AML-193 (cell line): ENCODE measurements at regions not wholly inside any gene's neighbourhood (a gene's known extent, or its start where the extent isn't known, plus 50 kb on each side); places are given as distances from the start of the nearest gene placed in this dataset.
A peak's percentile ranks its signal among the peaks of the same experiment; 100 is the strongest.
"Not testable (repeated sequence)": the region's sequence is repeated elsewhere in the genome, so short reads cannot be mapped to it uniquely, and the experiment has no call there.

Experiments used
- DNase-seq, 2 experiments: peaks; one replicate each; lab custom pipeline; 2025; lab: John Stamatoyannopoulos, UW

GRCh38 chr5:10017786-10018185, 231.9 kb downstream of the ATPSCKMT start:
- no peak for DNase-seq

GRCh38 chr5:10016559-10016958, 233.1 kb downstream of the ATPSCKMT start:
- not testable (repeated sequence) for DNase-seq

GRCh38 chr5:10015681-10016080, 234.0 kb downstream of the ATPSCKMT start:
- not testable (repeated sequence) for DNase-seq

GRCh38 chr5:10009802-10010201, 239.9 kb downstream of the ATPSCKMT start:
- DNase-seq = no peak

- no peak for DNase-seq
These were observed 262.6 kb downstream of the ATPSCKMT start for GRCh38 chr5:9987101-9987500.

- DNase-seq = no peak
These were observed 272.6 kb downstream of the ATPSCKMT start for GRCh38 chr5:9977070-9977469.

- no peak for DNase-seq
These were observed 273.1 kb downstream of the ATPSCKMT start for GRCh38 chr5:9976621-9977020.

- no peak for DNase-seq
These were observed 277.6 kb downstream of the ATPSCKMT start for GRCh38 chr5:9972059-9972458.

- DNase-seq = no peak
These were observed 278.4 kb downstream of the ATPSCKMT start for GRCh38 chr5:9971301-9971700.

- DNase-seq = no peak
These were observed 290.8 kb downstream of the ATPSCKMT start for GRCh38 chr5:9958914-9959313.

GRCh38 chr5:9957214-9957613, 292.5 kb downstream of the ATPSCKMT start:
- DNase-seq = no peak

- DNase-seq = no peak
These were observed 293.0 kb downstream of the ATPSCKMT start for GRCh38 chr5:9956725-9957124.

GRCh38 chr5:9955586-9955985, 294.1 kb downstream of the ATPSCKMT start:
- no peak for DNase-seq

- DNase-seq = no peak
These were observed 294.8 kb downstream of the ATPSCKMT start for GRCh38 chr5:9954869-9955268.

- no peak for DNase-seq
These were observed 296.0 kb downstream of the ATPSCKMT start for GRCh38 chr5:9953691-9954090.

GRCh38 chr5:9951865-9952516, 297.7 kb downstream of the ATPSCKMT start:
- DNase-seq = no peak

GRCh38 chr5:9947944-9948343, 301.7 kb downstream of the ATPSCKMT start:
- no peak for DNase-seq

GRCh38 chr5:9947225-9947714, 302.4 kb downstream of the ATPSCKMT start:
- DNase-seq = no peak

- DNase-seq = no peak
These were observed 302.6 kb upstream of the TAS2R1 start for GRCh38 chr5:9932770-9933169.

- no peak for DNase-seq
These were observed 300.0 kb upstream of the TAS2R1 start for GRCh38 chr5:9930156-9930555.

- no peak for DNase-seq
These were observed 298.2 kb upstream of the TAS2R1 start for GRCh38 chr5:9928326-9928725.

GRCh38 chr5:9927521-9927997, 297.4 kb upstream of the TAS2R1 start:
- DNase-seq = no peak

GRCh38 chr5:9927106-9927505, 297.0 kb upstream of the TAS2R1 start:
- DNase-seq = no peak

- DNase-seq = peak; percentile 0 to 6
These were observed 294.5 kb upstream of the TAS2R1 start for GRCh38 chr5:9924614-9925013.
